ENCODE measurements at regions not wholly inside any gene's neighbourhood (a gene's known extent, or its start where the extent isn't known, plus 50 kb on each side); places are given as distances from the start of the nearest gene placed in this dataset.
A peak's percentile ranks its signal among the peaks of the same experiment; 100 is the strongest.

GRCh38 chr15:96011136-96011535, 319.4 kb upstream of the NR2F2 start:
- no peak for DNase-seq (ENCODE audit: low read depth)

GRCh38 chr15:96014939-96015338, 315.6 kb upstream of the NR2F2 start:
- DNase-seq (ENCODE audit: low read depth): no peak

- no peak for DNase-seq (ENCODE audit: low read depth)
Observed at GRCh38 chr15:96019114-96019513, 311.4 kb upstream of the NR2F2 start.

- DNase-seq (ENCODE audit: low read depth): peak; percentile 42
Observed at GRCh38 chr15:96020133-96020532, 310.4 kb upstream of the NR2F2 start.

GRCh38 chr15:96020797-96021196, 309.7 kb upstream of the NR2F2 start:
- DNase-seq (ENCODE audit: low read depth): no peak

GRCh38 chr15:96023081-96023480, 307.4 kb upstream of the NR2F2 start:
- DNase-seq (ENCODE audit: low read depth): no peak

- DNase-seq (ENCODE audit: low read depth): no peak
Observed at GRCh38 chr15:96027501-96027900, 303.0 kb upstream of the NR2F2 start.

- DNase-seq (ENCODE audit: low read depth): no peak
Observed at GRCh38 chr15:96028620-96029019, 301.9 kb upstream of the NR2F2 start.

- no peak for DNase-seq (ENCODE audit: low read depth)
Observed at GRCh38 chr15:96029172-96029571, 301.3 kb upstream of the NR2F2 start.

- no peak for DNase-seq (ENCODE audit: low read depth)
Observed at GRCh38 chr15:96031426-96032110, 298.9 kb upstream of the NR2F2 start.

GRCh38 chr15:96035091-96035490, 295.4 kb upstream of the NR2F2 start:
- DNase-seq (ENCODE audit: low read depth): no peak

- no peak for DNase-seq (ENCODE audit: low read depth)
Observed at GRCh38 chr15:96035635-96036034, 294.9 kb upstream of the NR2F2 start.

GRCh38 chr15:96037584-96037983, 292.9 kb upstream of the NR2F2 start:
- peak; percentile 16 for DNase-seq (ENCODE audit: low read depth)

- DNase-seq (ENCODE audit: low read depth): no peak
Observed at GRCh38 chr15:96038131-96038530, 292.4 kb upstream of the NR2F2 start.

GRCh38 chr15:96038650-96039049, 291.9 kb upstream of the NR2F2 start:
- DNase-seq (ENCODE audit: low read depth): no peak

GRCh38 chr15:96041982-96042733, 288.3 kb upstream of the NR2F2 start:
- DNase-seq (ENCODE audit: low read depth): no peak

GRCh38 chr15:96042734-96043224, 287.7 kb upstream of the NR2F2 start:
- DNase-seq (ENCODE audit: low read depth): no peak

- no peak for DNase-seq (ENCODE audit: low read depth)
Observed at GRCh38 chr15:96043591-96044171, 286.8 kb upstream of the NR2F2 start.

GRCh38 chr15:96046620-96047240, 283.8 kb upstream of the NR2F2 start:
- DNase-seq (ENCODE audit: low read depth): peak; percentile 33

GRCh38 chr15:96047255-96047931, 283.1 kb upstream of the NR2F2 start:
- peak; percentile 46 for DNase-seq (ENCODE audit: low read depth)

GRCh38 chr15:96049323-96049722, 281.2 kb upstream of the NR2F2 start:
- DNase-seq (ENCODE audit: low read depth): no peak

GRCh38 chr15:96049766-96050165, 280.7 kb upstream of the NR2F2 start:
- DNase-seq (ENCODE audit: low read depth): no peak

Data from RPMI7951 (cell line).